Activated naive CD4-positive, alpha-beta T cell (primary cell): ENCODE measurements at regions not wholly inside any gene's neighbourhood (a gene's known extent, or its start where the extent isn't known, plus 50 kb on each side); places are given as distances from the start of the nearest gene placed in this dataset.
"Not testable (repeated sequence)": the region's sequence is repeated elsewhere in the genome, so short reads cannot be mapped to it uniquely, and the experiment has no call there.

ENCODE experiments used
- DNase-seq, 4 experiments: peaks; one replicate each; lab custom pipeline; 2025; lab: John Stamatoyannopoulos, UW

DNA sequence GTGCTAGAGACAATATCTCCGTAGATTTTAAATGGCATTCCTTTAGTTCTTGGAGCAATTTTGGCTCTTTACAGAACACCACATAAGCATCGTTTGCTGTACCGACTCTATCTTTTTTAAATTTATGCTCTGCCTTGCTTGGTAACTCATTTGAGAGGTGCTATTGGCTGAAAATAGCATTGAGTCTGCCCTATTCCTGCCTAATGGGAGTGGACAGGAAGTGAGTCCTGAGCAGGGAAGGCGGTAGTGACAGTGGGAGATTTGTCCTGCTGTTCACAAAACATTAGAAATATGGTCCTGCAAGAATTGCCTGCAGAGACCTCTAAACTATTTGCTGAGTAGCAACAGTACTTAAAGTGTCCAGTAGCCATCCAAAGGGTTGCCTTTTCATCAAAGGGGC is 115.2 kb upstream of the IFNE start:
- DNase-seq, result no peak

- no peak for DNase-seq
Observed at GRCh38 chr9:21598749-21599148, 116.6 kb upstream of the IFNE start.

DNA sequence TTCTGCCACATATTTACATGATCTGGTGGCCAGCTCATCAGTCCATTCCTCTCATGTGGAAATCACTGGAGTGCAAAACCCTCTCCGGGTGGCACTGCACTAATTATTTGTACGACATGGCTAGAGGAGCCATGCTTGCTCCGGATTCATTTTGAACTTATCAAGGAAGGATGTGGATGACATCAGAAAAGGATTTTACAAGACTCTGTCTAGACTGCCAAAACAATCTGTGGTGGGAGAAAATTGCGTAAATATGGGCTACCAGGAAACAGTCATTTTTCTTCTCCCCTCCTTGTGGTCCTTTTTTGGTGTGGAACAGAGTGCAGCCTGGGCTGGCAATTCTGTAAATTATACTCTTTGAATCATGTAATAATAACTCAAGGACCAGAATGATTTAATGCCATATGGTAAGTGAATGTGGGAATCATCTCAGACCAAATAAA is 123.4 kb upstream of the IFNE start:
- DNase-seq, result no peak

DNA sequence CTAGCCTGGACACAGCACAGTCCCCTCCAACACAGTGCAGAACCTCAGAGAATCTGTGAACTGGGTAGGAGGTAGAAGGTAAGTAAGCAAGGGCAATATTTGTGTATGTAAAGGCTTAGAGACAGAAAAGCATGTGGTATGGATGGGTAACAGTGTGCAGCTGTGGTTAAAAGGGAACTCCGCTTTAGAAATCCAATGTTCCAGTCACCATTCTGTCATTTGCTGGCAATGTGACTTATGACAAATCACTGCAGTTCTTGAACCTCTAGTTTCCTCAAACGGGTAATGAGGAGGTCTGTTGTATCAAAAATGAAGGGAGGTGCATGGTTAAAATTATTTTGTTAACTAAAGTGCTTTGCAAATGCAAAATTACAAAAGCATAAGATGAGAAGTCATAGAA is 125.5 kb upstream of the IFNE start:
- no peak for DNase-seq

DNA sequence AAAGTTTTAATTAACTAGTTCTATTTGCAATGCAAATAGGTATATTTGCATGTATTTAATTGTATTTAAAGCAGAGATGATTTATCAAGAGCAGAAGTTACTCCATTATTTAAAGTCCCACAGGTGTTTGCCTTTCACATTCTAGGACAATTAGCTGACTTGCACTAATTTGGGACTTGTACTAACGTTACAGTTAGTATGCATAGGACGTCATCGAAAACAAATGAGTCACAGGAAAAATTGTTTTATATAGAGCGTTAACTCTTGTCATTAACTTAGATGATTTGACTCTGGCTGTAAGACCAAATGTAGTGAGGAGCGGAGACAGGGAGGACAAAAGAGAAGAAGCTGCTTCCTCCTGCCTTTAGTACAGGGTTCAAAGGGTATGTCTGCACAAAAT is 126.1 kb upstream of the IFNE start:
- DNase-seq, result no peak

DNA sequence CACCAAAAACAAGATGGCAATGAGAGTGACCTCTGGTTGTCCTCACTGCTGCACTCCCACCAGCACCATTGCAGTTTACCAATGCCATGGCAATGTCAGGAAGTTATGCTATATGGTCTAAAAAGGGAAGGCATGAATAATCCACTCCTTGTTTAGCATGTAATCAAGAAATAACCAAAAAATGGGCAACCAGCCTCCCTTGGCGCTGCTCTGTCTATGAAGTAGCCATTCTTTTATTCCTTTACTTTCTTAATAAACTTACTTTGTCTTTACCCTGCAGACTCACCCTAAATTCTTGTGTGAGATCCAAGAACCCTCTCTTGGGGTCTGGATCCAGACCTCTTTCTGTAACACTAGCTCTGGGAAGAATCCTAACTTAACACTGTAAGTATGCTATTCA is 127.4 kb upstream of the IFNE start:
- DNase-seq, result no peak

- no peak for DNase-seq
Observed at GRCh38 chr9:21611891-21612290, 129.8 kb upstream of the IFNE start.

DNA sequence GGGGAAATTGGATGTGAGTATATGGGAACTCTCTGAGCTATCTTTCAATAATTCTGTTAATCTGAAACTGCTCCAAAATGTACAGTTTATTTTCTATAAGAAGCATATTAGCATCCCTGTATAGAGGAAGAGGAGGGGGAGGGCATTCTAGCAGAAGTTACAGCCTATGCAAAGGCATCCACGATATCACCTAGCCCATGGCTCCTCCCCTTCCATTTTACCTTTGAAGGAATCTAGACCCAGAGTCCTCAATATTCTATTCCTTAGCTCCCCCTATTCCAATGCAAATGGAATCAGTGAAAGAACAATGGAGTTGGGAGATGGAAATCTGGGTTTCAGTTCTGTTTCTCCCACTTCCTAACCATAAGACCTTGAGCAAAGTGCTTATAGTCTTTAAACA is 132.9 kb upstream of the IFNE start:
- DNase-seq, result no peak

DNA sequence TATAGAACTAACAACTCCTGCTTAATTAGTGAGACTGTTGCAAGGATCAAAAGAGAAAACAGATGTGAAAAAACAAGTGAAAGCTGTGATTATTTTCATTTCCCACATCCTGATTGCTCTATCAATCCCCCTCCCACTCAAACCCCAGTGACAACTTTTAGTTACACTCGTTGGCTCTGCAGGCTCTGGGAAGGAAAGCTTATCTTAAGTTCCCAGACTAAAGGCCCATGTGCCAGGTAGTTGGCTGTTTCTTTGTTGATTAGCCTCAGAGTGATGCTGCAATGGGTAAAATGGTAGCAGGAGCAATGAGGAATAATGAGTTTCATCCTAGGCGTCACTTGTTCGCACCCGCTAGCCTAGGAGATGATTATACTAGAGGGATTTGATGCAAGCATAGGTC is 133.3 kb upstream of the IFNE start:
- no peak for DNase-seq

GRCh38 chr9:21616082-21616778 is 134.1 kb upstream of the IFNE start:
- no peak for DNase-seq

DNA sequence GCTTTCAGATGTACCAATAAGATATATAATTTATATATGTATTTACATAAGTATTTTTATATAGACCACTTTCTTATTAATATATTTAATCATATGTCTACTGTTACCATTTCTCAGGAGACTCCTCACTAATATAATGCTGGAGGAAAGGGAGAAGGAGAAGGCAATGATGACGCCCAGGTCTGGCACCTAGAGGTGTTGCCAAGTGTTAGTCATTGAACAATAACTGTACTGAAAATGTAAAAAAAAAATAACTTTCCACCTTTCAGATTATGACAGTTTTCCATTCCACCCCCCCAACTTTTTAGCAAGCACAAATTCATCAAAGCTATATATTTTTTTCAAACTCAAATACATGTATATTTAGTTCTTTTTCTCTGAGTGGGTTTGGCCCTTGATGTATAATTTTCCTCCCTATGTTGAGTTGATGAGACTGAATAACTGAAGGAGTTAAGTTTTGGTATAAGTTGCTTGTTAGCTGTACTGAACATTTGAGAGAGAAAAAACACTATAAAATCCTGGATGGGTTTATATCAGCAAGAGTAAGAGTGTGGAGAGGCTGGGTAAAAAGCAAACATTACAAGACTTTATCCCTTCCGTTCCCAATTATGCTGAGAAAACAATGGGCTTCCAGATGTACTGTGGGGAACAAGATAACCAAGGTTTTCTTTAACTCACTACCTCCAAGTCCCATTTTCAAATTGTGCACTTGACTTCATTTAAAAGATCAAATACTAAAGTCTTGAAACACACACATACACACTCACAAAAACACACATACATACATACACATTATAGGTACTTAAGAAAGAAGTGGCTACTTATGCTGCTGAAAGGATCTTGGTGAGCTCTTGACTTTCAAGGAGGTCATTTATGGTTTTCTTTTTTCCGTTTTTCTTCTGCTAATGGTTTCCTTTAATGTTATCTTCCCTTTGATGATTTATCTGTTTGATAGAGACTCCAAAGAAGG is 142.8 kb upstream of the IFNE start:
- DNase-seq, result no peak

- DNase-seq, result no peak
Observed at GRCh38 chr9:21626493-21626892, 144.4 kb upstream of the IFNE start.

GRCh38 chr9:21628954-21629353 is 146.8 kb upstream of the IFNE start:
- not testable (repeated sequence) for DNase-seq

DNA sequence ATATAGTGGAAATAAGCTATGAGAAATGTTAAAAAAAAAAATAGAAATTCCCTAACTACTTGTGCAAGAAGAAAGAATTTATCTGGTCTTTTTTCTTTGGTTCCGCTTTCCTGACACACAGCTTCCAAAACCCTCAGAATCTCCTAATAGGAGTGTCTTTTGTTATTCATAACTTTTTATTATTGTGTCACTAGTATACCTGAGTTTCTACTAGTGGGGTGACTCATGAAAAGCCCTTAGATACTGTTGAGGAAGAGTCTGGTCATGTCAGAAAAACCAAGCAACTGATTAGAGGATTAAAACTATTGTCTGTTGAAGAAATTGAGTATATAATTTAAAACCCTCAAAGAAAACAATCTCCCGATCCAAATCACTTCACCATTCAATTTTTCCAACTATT is 152.8 kb upstream of the IFNE start:
- no peak for DNase-seq

DNA sequence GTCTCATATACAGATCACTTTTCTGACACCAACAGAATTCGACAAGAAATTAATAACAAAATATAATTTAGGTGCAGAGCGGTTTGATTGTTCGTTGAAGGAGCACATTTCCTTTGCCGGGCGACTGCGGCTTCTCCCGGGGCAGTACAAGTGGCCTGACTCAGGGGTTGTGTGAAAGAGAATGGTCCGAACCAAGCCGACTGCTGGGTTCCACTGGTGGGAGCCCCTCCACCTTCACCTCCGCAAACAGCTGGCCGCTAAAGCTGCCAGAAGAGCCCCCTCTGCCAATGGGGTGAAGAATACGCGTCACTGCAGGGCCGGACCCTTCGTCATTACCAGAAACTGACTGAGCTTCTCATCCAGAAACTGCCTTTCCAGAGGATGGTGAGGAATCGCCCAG is 156.0 kb upstream of the IFNE start:
- no peak for DNase-seq

GRCh38 chr9:21653091-21653490 is 149.3 kb upstream of the MTAP start:
- no peak for DNase-seq

DNA sequence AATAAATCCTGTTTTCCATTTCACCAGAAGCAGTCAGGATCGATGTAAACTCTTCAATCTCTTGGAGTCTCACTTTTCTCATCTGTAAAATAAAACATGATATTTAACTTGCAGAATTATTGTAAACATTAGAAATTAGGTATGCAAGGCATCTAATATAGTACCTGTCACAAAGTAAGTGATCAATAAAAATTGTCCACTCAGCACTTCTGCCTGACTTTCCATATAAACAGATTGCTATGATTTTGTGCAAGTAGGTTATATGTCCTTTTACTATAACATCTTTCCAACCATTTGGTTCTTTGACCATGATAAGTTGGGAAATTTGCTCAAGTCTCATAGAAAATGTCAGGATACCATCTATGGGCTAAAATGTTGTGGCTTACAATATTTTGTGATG is 148.8 kb upstream of the MTAP start:
- no peak for DNase-seq

GRCh38 chr9:21656776-21657674 is 145.4 kb upstream of the MTAP start:
- no peak for DNase-seq

DNA sequence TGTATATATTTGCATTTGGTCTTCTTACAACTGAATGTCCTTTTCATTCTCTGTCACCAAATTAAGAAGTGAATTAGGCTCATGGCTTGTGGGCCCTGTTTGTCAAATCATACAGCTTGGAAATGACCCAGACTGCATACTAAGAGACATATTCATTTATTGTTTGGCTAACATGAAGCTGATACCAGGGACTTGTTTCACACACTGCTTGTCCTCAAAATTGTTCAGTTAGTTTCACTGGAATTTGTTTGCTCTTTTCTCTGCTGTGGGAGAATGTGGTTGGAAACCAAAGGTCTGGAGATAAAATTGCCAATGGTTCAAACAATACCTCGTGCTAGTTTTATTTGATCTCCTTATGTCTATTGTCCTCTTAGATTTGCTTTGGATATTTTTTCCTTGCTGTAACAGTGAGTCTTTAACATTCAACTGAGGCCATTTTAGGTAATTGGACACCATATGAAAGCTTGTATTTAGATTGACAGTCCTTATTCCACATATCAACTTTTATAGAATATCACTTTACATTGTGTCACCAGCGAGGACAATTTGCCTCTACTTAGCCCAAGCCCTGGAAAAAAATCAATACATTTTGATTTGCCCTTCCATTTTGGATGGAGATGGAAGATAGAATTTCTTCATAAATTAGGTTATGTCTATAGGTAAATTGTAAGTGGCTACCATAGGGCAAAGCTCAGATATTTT is 144.3 kb upstream of the MTAP start:
- DNase-seq, result no peak

DNA sequence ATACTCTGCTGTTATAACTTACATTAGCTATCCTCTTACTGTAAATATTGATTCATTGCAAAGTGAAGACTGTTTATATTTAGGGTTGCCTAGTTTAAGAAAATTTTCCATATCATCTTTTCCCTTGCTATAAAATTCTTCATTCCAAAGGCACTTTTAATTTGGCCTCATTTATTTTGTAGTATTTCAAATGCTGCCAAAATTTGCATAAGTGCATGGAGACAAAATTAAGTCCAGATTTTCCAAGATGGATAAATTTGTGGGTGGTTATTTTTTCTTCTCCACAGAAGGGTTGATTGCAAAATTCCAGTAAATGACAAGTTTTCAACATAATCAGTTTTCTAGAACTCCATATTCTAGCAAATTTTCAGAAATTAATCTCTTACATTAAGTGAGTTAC is 141.5 kb upstream of the MTAP start:
- DNase-seq, result no peak

GRCh38 chr9:21661626-21662025 is 140.8 kb upstream of the MTAP start:
- no peak for DNase-seq

GRCh38 chr9:21668516-21668915 is 133.9 kb upstream of the MTAP start:
- no peak for DNase-seq
